Activated naive CD8-positive, alpha-beta T cell (primary cell): ENCODE measurements at regions not wholly inside any gene's neighbourhood (a gene's known extent, or its start where the extent isn't known, plus 50 kb on each side); places are given as distances from the start of the nearest gene placed in this dataset.

ENCODE experiments used
- H3K27ac Mint-ChIP-seq: one replicate; pipeline ENCODE4 v1.8.0; 2021; ENCODE audit warnings: mixed read lengths
- H3K27me3 Mint-ChIP-seq: one replicate; pipeline ENCODE4 v1.8.0; 2021; ENCODE audit warnings: mixed read lengths
- H3K36me3 Mint-ChIP-seq: one replicate; pipeline ENCODE4 v1.8.0; 2021; ENCODE audit warnings: mixed read lengths
- H3K4me1 Mint-ChIP-seq: one replicate; pipeline ENCODE4 v1.8.0; 2021; ENCODE audit warnings: low read depth, mixed read lengths
- H3K4me3 Mint-ChIP-seq: one replicate; pipeline ENCODE4 v1.8.0; 2021; ENCODE audit warnings: mild to moderate bottlenecking, mixed read lengths
- H3K9me3 Mint-ChIP-seq: one replicate; pipeline ENCODE4 v1.8.0; 2021; ENCODE audit warnings: low read depth, mixed read lengths

DNA sequence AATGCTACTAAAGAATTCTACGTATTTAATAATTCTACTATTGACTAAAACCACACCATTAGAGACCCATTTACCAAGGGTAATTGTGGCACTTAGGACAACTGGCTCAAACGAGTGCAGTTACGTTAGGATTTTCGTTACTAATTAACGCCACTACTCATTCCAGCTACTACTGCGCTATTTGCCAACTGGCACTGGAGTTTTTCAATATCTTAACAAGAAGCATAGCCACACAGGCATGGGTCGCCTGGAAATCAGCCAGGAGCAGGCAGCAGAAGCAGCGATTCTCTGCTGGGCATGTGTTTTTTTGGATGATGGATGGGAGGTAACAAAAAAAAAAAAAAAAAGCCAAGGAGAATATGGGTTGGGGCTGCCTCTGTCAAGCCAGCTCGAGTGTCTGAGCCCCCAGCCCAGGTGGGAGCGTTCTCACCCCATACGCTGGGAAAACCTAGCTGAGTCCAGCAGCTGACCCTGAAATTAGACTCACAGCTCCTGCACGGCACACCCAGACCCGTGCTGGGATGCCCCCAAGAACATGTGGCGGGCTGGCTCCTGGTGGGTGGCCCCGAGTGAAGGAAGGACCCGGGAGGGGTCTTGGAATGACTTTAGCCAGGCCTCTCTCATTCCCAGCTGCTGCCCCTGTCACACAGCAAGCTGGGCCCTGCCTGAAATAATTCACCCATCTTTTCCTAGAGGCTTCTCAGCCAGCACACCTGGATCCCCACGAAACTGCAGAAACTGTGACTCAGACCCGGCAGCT, 214.0 kb downstream of the BRD1 start:
- no peaks in the 10 kb centered on the region for H3K4me1 Mint-ChIP-seq

DNA sequence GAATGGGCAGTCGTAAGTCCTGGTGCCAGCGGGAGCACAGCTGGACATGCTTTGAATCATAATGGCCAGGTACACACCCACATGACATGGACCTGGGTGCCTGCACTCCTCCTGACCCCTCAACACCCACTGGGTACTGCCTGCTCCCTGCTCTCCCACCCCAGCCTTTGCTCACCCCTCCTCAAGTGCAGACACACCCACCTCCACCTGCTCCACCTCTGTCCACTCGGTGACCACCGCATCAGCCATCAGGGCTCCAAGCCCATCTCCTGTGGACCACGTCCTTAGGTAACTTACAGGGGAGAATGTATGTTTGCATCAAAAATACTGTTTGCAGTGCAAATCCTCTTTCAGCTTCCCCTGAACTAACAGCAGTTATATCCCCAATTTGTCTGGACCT, 214.6 kb downstream of the BRD1 start:
- H3K27me3 Mint-ChIP-seq = no peaks in the 10 kb centered on the region
- H3K4me1 Mint-ChIP-seq = no peaks in the 10 kb centered on the region
- peaks cover 11% of the 10 kb centered on the region for H3K36me3 Mint-ChIP-seq
- no peak overlapping the region for H3K27ac Mint-ChIP-seq
- H3K4me3 Mint-ChIP-seq = no peak overlapping the region
- H3K9me3 Mint-ChIP-seq = peaks cover 8% of the 10 kb centered on the region

More for the DNA sequence above, 214.0 kb downstream of the BRD1 start:
- Mint-ChIP-seq H3K4me3 (no peak overlapping the region), H3K27me3 (no peaks in the 10 kb centered on the region), H3K9me3 (peaks cover 8% of the 10 kb centered on the region), H3K27ac (no peak overlapping the region), H3K36me3 (peaks cover 11% of the 10 kb centered on the region)

DNA sequence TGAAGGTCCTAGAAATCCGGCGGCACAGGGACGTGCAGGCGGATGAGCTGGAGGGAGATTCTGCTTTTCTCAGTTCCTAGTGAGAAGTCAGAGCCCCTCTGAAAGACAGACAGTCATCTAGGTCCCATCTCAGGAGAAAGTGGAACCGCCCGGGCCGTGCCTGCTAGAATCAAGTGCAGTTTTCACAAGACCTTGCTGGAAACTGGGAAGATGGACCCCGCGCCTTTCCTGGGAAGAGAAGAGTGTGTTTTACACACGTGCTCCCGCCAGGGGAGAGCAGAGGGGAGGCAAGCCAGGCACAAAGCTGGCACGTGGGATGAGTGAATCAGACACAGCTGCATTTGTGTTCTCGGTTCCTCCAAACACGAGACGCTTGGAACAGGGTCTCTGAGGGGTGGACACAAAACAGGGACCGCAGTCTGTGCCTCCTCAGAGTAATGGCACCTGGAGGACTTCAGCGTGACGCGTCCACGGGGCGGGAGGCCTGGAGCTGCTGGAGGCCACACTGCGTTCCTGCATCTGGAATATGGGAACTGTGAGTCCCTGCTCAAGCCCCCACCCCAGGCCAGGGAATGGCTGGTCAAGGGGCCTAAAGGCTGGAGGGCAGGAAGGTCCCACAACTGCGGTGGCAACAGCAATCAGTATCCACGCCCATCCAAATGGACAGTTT, 218.3 kb downstream of the BRD1 start:
- no peaks in the 10 kb centered on the region for H3K27me3 Mint-ChIP-seq
- no peak overlapping the region for H3K27ac Mint-ChIP-seq
- H3K9me3 Mint-ChIP-seq = peaks cover 8% of the 10 kb centered on the region
- H3K36me3 Mint-ChIP-seq = peaks cover 28% of the 10 kb centered on the region
- H3K4me1 Mint-ChIP-seq = no peaks in the 10 kb centered on the region
- no peak overlapping the region for H3K4me3 Mint-ChIP-seq

- no peaks in the 10 kb centered on the region for H3K4me1 Mint-ChIP-seq
- H3K27me3 Mint-ChIP-seq = no peaks in the 10 kb centered on the region
- no peak overlapping the region for H3K4me3 Mint-ChIP-seq
- H3K9me3 Mint-ChIP-seq = peaks cover 8% of the 10 kb centered on the region
- H3K27ac Mint-ChIP-seq = no peak overlapping the region
- H3K36me3 Mint-ChIP-seq = peaks cover 30% of the 10 kb centered on the region
Measured at GRCh38 chr22:49608660-49609059, 219.0 kb downstream of the BRD1 start.

GRCh38 chr22:49608228-49608627, 219.4 kb downstream of the BRD1 start:
- Mint-ChIP-seq H3K27me3 (no peaks in the 10 kb centered on the region), H3K4me1 (no peaks in the 10 kb centered on the region), H3K4me3 (no peak overlapping the region), H3K9me3 (peaks cover 5% of the 10 kb centered on the region), H3K27ac (no peak overlapping the region), H3K36me3 (peaks cover 29% of the 10 kb centered on the region)

DNA sequence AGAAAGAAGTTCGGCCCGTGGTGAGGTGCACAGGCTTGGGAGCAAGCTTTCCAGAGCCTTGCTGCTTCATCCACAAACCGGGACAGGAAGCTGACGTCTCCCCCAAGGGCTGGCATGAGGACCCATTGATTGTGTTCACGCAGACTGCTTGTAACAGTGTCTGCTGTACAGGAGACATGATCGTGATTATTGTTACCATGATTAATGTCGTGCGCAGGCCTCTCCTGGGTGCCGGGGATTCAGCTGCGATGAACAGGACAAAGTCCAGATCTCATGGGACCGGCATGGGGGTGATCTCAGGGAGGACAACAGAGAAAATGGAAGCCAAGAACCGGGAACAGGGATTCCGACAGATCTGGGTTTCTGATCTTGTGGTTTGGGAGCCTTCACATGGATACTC, 219.9 kb downstream of the BRD1 start:
- no peaks in the 10 kb centered on the region for H3K27me3 Mint-ChIP-seq
- no peak overlapping the region for H3K4me3 Mint-ChIP-seq
- no peaks in the 10 kb centered on the region for H3K4me1 Mint-ChIP-seq
- peaks cover under 1% of the 10 kb centered on the region for H3K9me3 Mint-ChIP-seq
- H3K27ac Mint-ChIP-seq = no peak overlapping the region
- peaks cover 28% of the 10 kb centered on the region for H3K36me3 Mint-ChIP-seq

DNA sequence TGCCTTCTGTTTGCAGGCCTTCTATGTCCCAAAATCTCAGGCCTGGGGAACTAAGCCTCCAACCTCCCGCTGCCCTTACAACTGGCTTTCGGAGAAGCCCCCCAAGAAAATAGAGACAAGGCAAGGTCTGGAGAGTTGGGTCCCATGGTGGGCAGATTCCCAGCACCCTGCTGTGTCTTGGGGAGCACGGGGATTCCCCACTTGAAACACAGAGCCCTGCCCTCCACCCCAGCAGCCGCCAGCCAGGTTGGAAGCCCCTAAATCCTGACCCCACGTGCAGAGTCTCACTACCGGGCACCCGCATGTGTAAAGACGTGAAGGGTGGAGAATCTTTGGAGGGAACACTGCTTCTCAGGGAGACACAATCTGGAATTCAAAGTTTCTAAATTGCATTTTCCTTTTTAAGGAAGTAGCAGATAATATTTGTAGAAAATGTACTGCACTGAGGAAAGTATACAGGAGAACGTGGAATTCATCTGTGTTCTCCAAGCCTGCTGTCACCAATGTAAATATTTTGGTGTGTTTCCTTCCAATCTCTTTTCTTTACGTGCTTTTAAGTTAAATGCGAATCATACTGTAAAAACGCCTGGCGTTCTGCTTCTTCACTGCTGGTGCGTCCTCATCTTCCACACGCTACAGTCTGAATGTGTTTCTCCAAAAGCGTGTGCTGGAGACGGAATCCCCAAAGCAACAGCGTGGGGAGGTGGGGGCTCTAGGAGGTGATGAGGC, 220.9 kb downstream of the BRD1 start:
- no peak overlapping the region for H3K4me3 Mint-ChIP-seq
- H3K4me1 Mint-ChIP-seq = no peaks in the 10 kb centered on the region
- peaks cover 26% of the 10 kb centered on the region for H3K36me3 Mint-ChIP-seq
- H3K27ac Mint-ChIP-seq = peak overlapping the region; percentile 41
- H3K9me3 Mint-ChIP-seq = no peaks in the 10 kb centered on the region
- no peaks in the 10 kb centered on the region for H3K27me3 Mint-ChIP-seq

- H3K36me3 Mint-ChIP-seq = peaks cover 24% of the 10 kb centered on the region
- no peaks in the 10 kb centered on the region for H3K9me3 Mint-ChIP-seq
- H3K27ac Mint-ChIP-seq = no peak overlapping the region
- no peaks in the 10 kb centered on the region for H3K27me3 Mint-ChIP-seq
- H3K4me3 Mint-ChIP-seq = no peak overlapping the region
- peaks cover 11% of the 10 kb centered on the region for H3K4me1 Mint-ChIP-seq
Measured at GRCh38 chr22:49604732-49605302, 222.9 kb downstream of the BRD1 start.

- H3K4me1 Mint-ChIP-seq = peaks cover 11% of the 10 kb centered on the region
- peaks cover 24% of the 10 kb centered on the region for H3K36me3 Mint-ChIP-seq
- H3K27ac Mint-ChIP-seq = no peak overlapping the region
- H3K9me3 Mint-ChIP-seq = no peaks in the 10 kb centered on the region
- H3K27me3 Mint-ChIP-seq = no peaks in the 10 kb centered on the region
- no peak overlapping the region for H3K4me3 Mint-ChIP-seq
Measured at GRCh38 chr22:49603016-49603415, 224.7 kb downstream of the BRD1 start.

GRCh38 chr22:49602481-49602880, 225.2 kb downstream of the BRD1 start:
- Mint-ChIP-seq H3K36me3 (peaks cover 21% of the 10 kb centered on the region), H3K9me3 (no peaks in the 10 kb centered on the region), H3K27ac (no peak overlapping the region), H3K27me3 (no peaks in the 10 kb centered on the region), H3K4me1 (peaks cover 11% of the 10 kb centered on the region), H3K4me3 (no peak overlapping the region)

- Mint-ChIP-seq H3K36me3 (peaks cover 18% of the 10 kb centered on the region), H3K27ac (peak overlapping the region; percentile 11), H3K9me3 (no peaks in the 10 kb centered on the region), H3K4me1 (peaks cover 11% of the 10 kb centered on the region), H3K27me3 (no peaks in the 10 kb centered on the region), H3K4me3 (no peak overlapping the region)
Measured at GRCh38 chr22:49601614-49602321, 225.9 kb downstream of the BRD1 start.

DNA sequence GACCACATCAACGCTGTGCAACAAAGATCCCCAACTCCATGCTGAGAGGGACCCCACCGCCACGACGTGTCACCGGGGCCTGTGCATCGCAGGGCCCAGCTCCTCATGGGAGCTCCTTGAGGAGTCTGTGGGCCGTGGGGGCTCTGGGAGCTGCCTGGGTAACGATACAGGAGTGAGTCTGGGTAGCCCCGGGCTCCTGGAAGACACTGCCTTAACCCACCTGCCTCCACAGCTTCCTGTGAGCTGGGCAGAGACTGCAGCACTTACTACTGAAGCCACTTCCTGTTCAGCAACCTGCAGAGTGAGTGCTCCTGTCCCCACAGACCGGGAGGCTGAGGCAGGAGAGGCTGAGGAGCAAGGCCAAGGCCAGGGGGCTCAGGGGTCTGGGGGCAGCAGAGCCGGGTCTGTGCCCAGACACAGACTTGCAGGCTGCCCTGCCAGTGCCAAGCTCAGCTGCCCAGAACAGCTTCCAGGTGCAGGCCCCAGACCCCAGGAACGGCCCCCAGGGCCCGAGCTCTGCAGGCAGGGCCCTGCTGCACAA, 226.7 kb downstream of the BRD1 start:
- no peak overlapping the region for H3K27ac Mint-ChIP-seq

GRCh38 chr22:49600468-49600867, 227.2 kb downstream of the BRD1 start:
- Mint-ChIP-seq H3K36me3 (peaks cover 18% of the 10 kb centered on the region), H3K27me3 (no peaks in the 10 kb centered on the region), H3K27ac (no peak overlapping the region), H3K4me1 (peaks cover 11% of the 10 kb centered on the region), H3K9me3 (no peaks in the 10 kb centered on the region), H3K4me3 (no peak overlapping the region)

More for the DNA sequence above, 226.7 kb downstream of the BRD1 start:
- Mint-ChIP-seq H3K9me3 (no peaks in the 10 kb centered on the region), H3K4me1 (peaks cover 11% of the 10 kb centered on the region), H3K27me3 (no peaks in the 10 kb centered on the region), H3K4me3 (no peak overlapping the region), H3K36me3 (peaks cover 18% of the 10 kb centered on the region)

- H3K4me3 Mint-ChIP-seq = no peak overlapping the region
- H3K36me3 Mint-ChIP-seq = peaks cover 13% of the 10 kb centered on the region
- H3K27ac Mint-ChIP-seq = no peak overlapping the region
- no peaks in the 10 kb centered on the region for H3K9me3 Mint-ChIP-seq
- H3K27me3 Mint-ChIP-seq = no peaks in the 10 kb centered on the region
- H3K4me1 Mint-ChIP-seq = peaks cover 11% of the 10 kb centered on the region
Measured at GRCh38 chr22:49599691-49600455, 227.8 kb downstream of the BRD1 start.
